ENCODE measurements at regions not wholly inside any gene's neighbourhood (a gene's known extent, or its start where the extent isn't known, plus 50 kb on each side); places are given as distances from the start of the nearest gene placed in this dataset.

- no peak for DNase-seq (ENCODE audit: low read depth)
- TF ChIP-seq CTCF (IDR thresholded peaks at IDR 0.05; ENCODE audit: control insufficient read depth, extremely low read depth, insufficient read depth): no peak
- H3K4me3 ChIP-seq (ENCODE audit: low read depth, low read length): no peak overlapping the region
These were observed 198.7 kb upstream of the MPDZ start for GRCh38 chr9:13478160-13478559.

GRCh38 chr9:13470836-13471235, 191.3 kb upstream of the MPDZ start:
- no peak for DNase-seq (ENCODE audit: low read depth)
- H3K4me3 ChIP-seq (ENCODE audit: low read depth, low read length): no peak overlapping the region
- no peak for TF ChIP-seq CTCF (IDR thresholded peaks at IDR 0.05; ENCODE audit: control insufficient read depth, extremely low read depth, insufficient read depth)

- no peak for TF ChIP-seq CTCF (IDR thresholded peaks at IDR 0.05; ENCODE audit: control insufficient read depth, extremely low read depth, insufficient read depth)
- no peak overlapping the region for H3K4me3 ChIP-seq (ENCODE audit: low read depth, low read length)
These were observed 187.7 kb upstream of the MPDZ start for GRCh38 chr9:13467157-13467556.

GRCh38 chr9:13461414-13461991, 182.0 kb upstream of the MPDZ start:
- DNase-seq (ENCODE audit: low read depth): no peak
- H3K4me3 ChIP-seq (ENCODE audit: low read depth, low read length): no peak overlapping the region
- TF ChIP-seq CTCF (IDR thresholded peaks at IDR 0.05; ENCODE audit: control insufficient read depth, extremely low read depth, insufficient read depth): no peak

More at GRCh38 chr9:13467157-13467556, 187.7 kb upstream of the MPDZ start:
- DNase-seq (ENCODE audit: low read depth): no peak

GRCh38 chr9:13459071-13459470, 179.6 kb upstream of the MPDZ start:
- no peak for DNase-seq (ENCODE audit: low read depth)
- TF ChIP-seq CTCF (IDR thresholded peaks at IDR 0.05; ENCODE audit: control insufficient read depth, extremely low read depth, insufficient read depth): no peak
- no peak overlapping the region for H3K4me3 ChIP-seq (ENCODE audit: low read depth, low read length)

GRCh38 chr9:13457795-13458194, 178.3 kb upstream of the MPDZ start:
- no peak for TF ChIP-seq CTCF (IDR thresholded peaks at IDR 0.05; ENCODE audit: control insufficient read depth, extremely low read depth, insufficient read depth)
- no peak overlapping the region for H3K4me3 ChIP-seq (ENCODE audit: low read depth, low read length)
- no peak for DNase-seq (ENCODE audit: low read depth)

- no peak overlapping the region for H3K4me3 ChIP-seq (ENCODE audit: low read depth, low read length)
- TF ChIP-seq CTCF (IDR thresholded peaks at IDR 0.05; ENCODE audit: control insufficient read depth, extremely low read depth, insufficient read depth): no peak
- DNase-seq (ENCODE audit: low read depth): no peak
These were observed 171.2 kb upstream of the MPDZ start for GRCh38 chr9:13450723-13451122.
